GM12878 (cell line): ENCODE measurements at regions not wholly inside any gene's neighbourhood (a gene's known extent, or its start where the extent isn't known, plus 50 kb on each side); places are given as distances from the start of the nearest gene placed in this dataset.

ENCODE experiments used
- ATAC-seq: fragments of 200-7000 bp; cut with Tn5 transposase; 3 replicates; pipeline ENCODE4 v1.9.1; 2020; ENCODE audit warnings: mild to moderate bottlenecking, moderate library complexity
- BruUV-seq: library from RNA; stranded (reverse); fragments of 400-500 nt; replicated peaks from 2 replicates; lab custom pipeline; 2021; lab: Mats Ljungman, UMichigan
- CTCF ChIA-PET: fragments of 300-600 bp; sonication (Branson Sonifier 250); formaldehyde crosslinking; extraction: SDS; loops from one replicate; lab custom pipeline; 2021; ENCODE audit warnings: inconsistent platforms; lab: Yijun Ruan, JAX
- POLR2A ChIA-PET: fragments of 350-600 bp; formaldehyde crosslinking; extraction: SDS; loops from one replicate; lab custom pipeline; 2021; ENCODE audit warnings: inconsistent platforms; lab: Charles Lee
- RAD21 ChIA-PET: fragments of 300-600 bp; sonication (Branson Sonifier 250); formaldehyde crosslinking; loops from one replicate; lab custom pipeline; 2023; ENCODE audit warnings: antibody characterized with exemption; ENCODE audit not compliant: unreplicated experiment; lab: Charles Lee
- SMC1A ChIA-PET: fragments of 300-600 bp; sonication (Branson Sonifier 250); formaldehyde crosslinking; loops from one replicate; lab custom pipeline; 2023; ENCODE audit not compliant: unreplicated experiment, uncharacterized antibody; lab: Charles Lee
- DNase-seq: peaks from one replicate; pipeline ENCODE4 v3.0.0-alpha.2; 2011; ENCODE audit warnings: low read depth, low spot score
- FAIRE-seq: peaks from 3 replicates; lab custom pipeline; 2011; peaks lifted over from hg19 to GRCh38; lab: Jason Lieb, UNC
- H2AFZ ChIP-seq: 2 replicates; pipeline ENCODE4 v1.6.0; 2011; ENCODE audit warnings: low read depth, low read length, control low read depth; ENCODE audit not compliant: control insufficient read depth
- H3K27ac ChIP-seq: 2 replicates; pipeline ENCODE4 v1.5.1; 2011; ENCODE audit warnings: control low read depth; ENCODE audit not compliant: control insufficient read depth, insufficient read depth
- H3K27me3 ChIP-seq, 2 experiments: replicated peaks in 1 of 2; 2 replicates each; pipeline versions ENCODE4 v1.6.0 to v1.6.1; 2011; ENCODE audit warnings: low read length in 1 of 2; ENCODE audit not compliant: control insufficient read depth in 2 of 2, insufficient read depth in 2 of 2
- H3K36me3 ChIP-seq, 2 experiments: 2 replicates each; pipeline ENCODE4 v1.5.1; 2011; ENCODE audit warnings: low read length in 1 of 2; ENCODE audit not compliant: control insufficient read depth in 2 of 2, insufficient read depth in 2 of 2
- H3K4me1 ChIP-seq: 2 replicates; pipeline ENCODE4 v1.6.1; 2011; ENCODE audit warnings: mild to moderate bottlenecking, low read length, moderate library complexity, mixed read lengths; ENCODE audit not compliant: control insufficient read depth, insufficient read depth
- H3K4me2 ChIP-seq: 2 replicates; pipeline ENCODE4 v1.6.0; 2011; ENCODE audit warnings: control low read depth; ENCODE audit not compliant: control insufficient read depth, insufficient read depth
- H3K4me3 ChIP-seq: fragments of 200-600 bp; sonication (generic); 2 replicates; pipeline ENCODE4 v1.5.1; 2016
- H3K79me2 ChIP-seq: 2 replicates; pipeline ENCODE4 v1.6.0; 2011; ENCODE audit warnings: low read length; ENCODE audit not compliant: control insufficient read depth, insufficient read depth
- H3K9ac ChIP-seq: 2 replicates; pipeline ENCODE4 v1.8.0; 2011; ENCODE audit warnings: low read length, control low read depth, mixed read lengths; ENCODE audit not compliant: control insufficient read depth, insufficient read depth
- H3K9me3 ChIP-seq: replicated peaks from 3 replicates; pipeline ENCODE4 v1.5.1; 2011; ENCODE audit warnings: mild to moderate bottlenecking, low read length; ENCODE audit not compliant: control insufficient read depth, insufficient read depth
- H4K20me1 ChIP-seq: 2 replicates; pipeline ENCODE4 v1.6.0; 2011; ENCODE audit not compliant: control insufficient read depth, insufficient read depth
- E4F1 ChIP-seq: fragments of 450-650 bp; IDR thresholded peaks from 2 replicates; pipeline ENCODE4 v1.6.1; 2018; ENCODE audit warnings: borderline replicate concordance, mild to moderate bottlenecking; ENCODE audit not compliant: partially characterized antibody
- EZH2 ChIP-seq: IDR thresholded peaks from 2 replicates; pipeline ENCODE4 v1.6.1; 2012; ENCODE audit warnings: low read depth, mild to moderate bottlenecking, control low read depth, inconsistent platforms, low read length, borderline replicate concordance; ENCODE audit not compliant: control insufficient read depth
- KLF5 ChIP-seq: fragments of 450-650 bp; IDR thresholded peaks from 2 replicates; pipeline ENCODE4 v1.6.1; 2014; ENCODE audit warnings: mild to moderate bottlenecking; ENCODE audit not compliant: partially characterized antibody
- LARP7 ChIP-seq: fragments of 450-650 bp; IDR thresholded peaks from 2 replicates; pipeline ENCODE4 v1.6.1; 2017; ENCODE audit warnings: mild to moderate bottlenecking
- NR2F1 ChIP-seq: fragments of 450-650 bp; conservative IDR thresholded peaks from 2 replicates; pipeline ENCODE4 v1.6.1; 2017; ENCODE audit warnings: mild to moderate bottlenecking
- PML ChIP-seq: IDR thresholded peaks from 2 replicates; pipeline ENCODE4 v1.6.1; 2012; ENCODE audit warnings: low read length, inconsistent platforms
- POLR2AphosphoS2 ChIP-seq: IDR thresholded peaks from 2 replicates; pipeline ENCODE4 v1.6.1; 2011; ENCODE audit warnings: low read depth, mild to moderate bottlenecking, low read length, improper control_type of control experiment, moderate library complexity
- SMC3 ChIP-seq: IDR thresholded peaks from 2 replicates; pipeline ENCODE4 v1.6.1; 2011; ENCODE audit warnings: low read length, improper control_type of control experiment, borderline replicate concordance
- ZNF24 ChIP-seq: fragments of 450-650 bp; IDR thresholded peaks from 2 replicates; pipeline ENCODE4 v1.6.1; 2017; ENCODE audit warnings: antibody characterized with exemption, mild to moderate bottlenecking
- ZNF687 ChIP-seq: fragments of 450-650 bp; IDR thresholded peaks from 2 replicates; pipeline ENCODE4 v1.6.1; 2017; ENCODE audit warnings: mild to moderate bottlenecking, moderate library complexity
- WGBS: methylation state at CpG from one replicate; pipeline ENCODE4 v1.1.6; 2016; ENCODE audit warnings: low lambda C conversion rate; ENCODE audit not compliant: insufficient replicate concordance, insufficient coverage; ENCODE audit errors: missing lambda C conversion rate; 5-methylcytosine and 5-hydroxymethylcytosine counted together
- in situ Hi-C: fragments of 300-500 bp; cut with MboI; formaldehyde crosslinking; loops from 9 replicates; pipeline ENCODE4 v1.14.3; 2018; ENCODE audit warnings: mixed read lengths
- intact Hi-C: fragments of 100-400 bp; cut with micrococcal nuclease; formaldehyde crosslinking; loops from one replicate; pipeline ENCODE4 v1.14.2; 2022; ENCODE audit not compliant: unreplicated experiment

- no peak for TF ChIP-seq E4F1
- TF ChIP-seq SMC3: peak; percentile 3; the same call in 1 of the 2 replicates
- TF ChIP-seq EZH2: no peak
- TF ChIP-seq PML: peak; percentile 52; the same call in 1 of the 2 replicates
- TF ChIP-seq LARP7: no peak
- TF ChIP-seq ZNF24: peak; percentile 98
- TF ChIP-seq KLF5: peak; percentile 23
- TF ChIP-seq NR2F1: no peak
These were observed 349.2 kb upstream of the MEF2C start (continued) for GRCh38 chr5:89232139-89232603.

- intact Hi-C loops: loop anchor here (5.0 kb wide), 3 partner anchors 52 to 403 kb away; no protein-coding TSS in a partner anchor
- BruUV-seq: no TSS peak
- no peak overlapping the region for H3K4me2 ChIP-seq
- in situ Hi-C loops: loop anchor here (5.0 kb wide), 2 partner anchors 72 to 112 kb away; no protein-coding TSS in a partner anchor
- H3K9ac ChIP-seq: no peak overlapping the region
- peaks cover 43% of the 10 kb centered on the region for H3K4me1 ChIP-seq
- H3K27ac ChIP-seq: peak overlapping the region; percentile 72
- RAD21 ChIA-PET: interaction anchor here (0.9 to 5.3 kb wide), 9 partner anchors 16 to 501 kb away, joined by 3 to 34 read pairs (median 10); no protein-coding TSS in a partner anchor
- CTCF ChIA-PET: interaction anchor here (0.9 to 4.7 kb wide), 3 partner anchors 13 to 500 kb away, joined by 3 to 20 read pairs (median 3); no protein-coding TSS in a partner anchor
- FAIRE-seq: no peak
- POLR2A ChIA-PET: no interaction called here
- H3K79me2 ChIP-seq: no peaks in the 10 kb centered on the region
- DNase-seq: no peak
- H3K36me3 ChIP-seq: no peaks in the 10 kb centered on the region
- H3K4me3 ChIP-seq: no peak overlapping the region
- peak; percentile 8 for ATAC-seq
- WGBS: 70% methylated on average over 2 of the region's 2 CpGs
- no peaks in the 10 kb centered on the region for H4K20me1 ChIP-seq
- H3K27me3 ChIP-seq: no peaks in the 10 kb centered on the region
- SMC1A ChIA-PET: interaction anchor here (1.2 to 5.6 kb wide), 15 partner anchors 14 to 501 kb away, joined by 3 to 55 read pairs (median 12); no protein-coding TSS in a partner anchor
- TF ChIP-seq ZNF687 (0 out of 2 replicates have a peak, but pooled peaks have one; percentile 56), POLR2AphosphoS2 (no peak)
- H2AFZ ChIP-seq: no peak overlapping the region; the same call in 1 of the 2 replicates
- H3K9me3 ChIP-seq: peaks cover 24% of the 10 kb centered on the region
These were observed 347.2 kb upstream of the MEF2C start for GRCh38 chr5:89230178-89230577.
